B cell (primary cell): ENCODE measurements at regions not wholly inside any gene's neighbourhood (a gene's known extent, or its start where the extent isn't known, plus 50 kb on each side); places are given as distances from the start of the nearest gene placed in this dataset.

Experiments
- ATAC-seq: fragments of 200-7000 bp; cut with Tn5 transposase; one replicate; pipeline ENCODE4 v1.10.0; 2021; ENCODE audit warnings: low read depth, mild to moderate bottlenecking, moderate number of reproducible peaks, moderate library complexity
- CTCF ChIA-PET: fragments of 350-600 bp; sonication (Branson Sonifier 250); formaldehyde crosslinking; loops from one replicate; lab custom pipeline; 2021; ENCODE audit warnings: antibody characterized with exemption, inconsistent platforms; lab: Charles Lee
- POLR2A ChIA-PET: fragments of 350-600 bp; sonication (Branson Sonifier 250); formaldehyde crosslinking; loops from one replicate; lab custom pipeline; 2021; ENCODE audit warnings: antibody characterized with exemption; lab: Charles Lee
- DNase-seq: peaks from one replicate; pipeline ENCODE4 v3.0.0; 2013
- H2AFZ ChIP-seq: 2 replicates; pipeline ENCODE4 v1.6.1; 2012; ENCODE audit warnings: mild to moderate bottlenecking, low read depth, low read length; ENCODE audit not compliant: insufficient read depth, poor library complexity, severe bottlenecking
- H3K27ac ChIP-seq, 2 donors: 1 replicate in 1 of 2; 2 replicates in 1 of 2; pipeline ENCODE4 v1.5.1; 2012 to 2013; ENCODE audit warnings: low read length in 2 of 2, mild to moderate bottlenecking in 2 of 2, moderate library complexity in 1 of 2
- H3K27me3 ChIP-seq, 4 experiments: fragments of 200-600 bp in 1 of 4; sonication (generic) in 1 of 4; replicated peaks in 1 of 4; 1 replicate in 2 of 4; 2 replicates in 2 of 4; pipeline versions ENCODE4 v1.6.1 to v1.7.0; 2013 to 2016; ENCODE audit warnings: low read length in 3 of 4, mild to moderate bottlenecking in 2 of 4, mixed read lengths in 1 of 4, moderate library complexity in 1 of 4; ENCODE audit not compliant: insufficient read depth in 4 of 4, control insufficient read depth in 3 of 4; ENCODE audit errors: control extremely low read depth in 1 of 4
- H3K36me3 ChIP-seq, 2 experiments: replicated peaks in 1 of 2; 1 replicate in 1 of 2; 2 replicates in 1 of 2; pipeline versions ENCODE4 v1.6.1 to v1.7.1; 2013; ENCODE audit warnings: low read length in 1 of 2; ENCODE audit not compliant: insufficient read depth in 2 of 2, control insufficient read depth in 1 of 2; ENCODE audit errors: control extremely low read depth in 1 of 2, extremely low read depth in 1 of 2
- H3K4me1 ChIP-seq, 2 donors: fragments of 200-600 bp in 1 of 2; sonication (generic) in 1 of 2; 1 replicate in 1 of 2; 2 replicates in 1 of 2; pipeline versions ENCODE4 v1.5.1 to v1.6.1; 2013 to 2017; ENCODE audit warnings: low read length in 2 of 2; ENCODE audit not compliant: control insufficient read depth in 2 of 2, insufficient read depth in 2 of 2
- H3K4me2 ChIP-seq: replicated peaks from 2 replicates; pipeline ENCODE3; 2012; ENCODE audit warnings: mild to moderate bottlenecking, low read depth, low read length; ENCODE audit not compliant: poor library complexity, severe bottlenecking
- H3K4me3 ChIP-seq, 5 experiments: fragments of 200-600 bp in 1 of 5; sonication (generic) in 1 of 5; 1 replicate in 3 of 5; 2 replicates in 2 of 5; pipeline versions ENCODE4 v1.5.1 to v1.7.0; 2011 to 2016; ENCODE audit warnings: low read length in 4 of 5, mild to moderate bottlenecking in 4 of 5, low read depth in 2 of 5, control low read depth in 1 of 5, moderate library complexity in 1 of 5; ENCODE audit not compliant: insufficient read depth in 1 of 5; ENCODE audit errors: control extremely low read depth in 1 of 5, extremely low read depth in 1 of 5
- H3K79me2 ChIP-seq: fragments of 200-600 bp; sonication (generic); one replicate; pipeline ENCODE4 v1.6.0; 2016; ENCODE audit warnings: low read length; ENCODE audit not compliant: control insufficient read depth, insufficient read depth
- H3K9ac ChIP-seq: fragments of 200-600 bp; sonication (generic); 2 replicates; pipeline ENCODE4 v1.6.1; 2017; ENCODE audit warnings: mild to moderate bottlenecking, low read length, moderate library complexity
- H3K9me3 ChIP-seq, 3 donors: one replicate each; pipeline versions ENCODE4 v1.6.1 to v1.7.1; 2013; ENCODE audit warnings: low read length in 2 of 3; ENCODE audit not compliant: control insufficient read depth in 2 of 3, insufficient read depth in 1 of 3; ENCODE audit errors: control extremely low read depth in 1 of 3
- H4K20me1 ChIP-seq: 2 replicates; pipeline ENCODE4 v1.6.0; 2012; ENCODE audit warnings: mild to moderate bottlenecking, low read length; ENCODE audit not compliant: insufficient read depth, control insufficient read depth, poor library complexity, severe bottlenecking
- H3K27ac Mint-ChIP-seq: one replicate; pipeline ENCODE4 v1.8.0; 2021; ENCODE audit warnings: mixed read lengths
- H3K27me3 Mint-ChIP-seq: one replicate; pipeline ENCODE4 v1.8.0; 2021; ENCODE audit warnings: mixed read lengths
- H3K4me1 Mint-ChIP-seq: one replicate; pipeline ENCODE4 v1.8.0; 2021; ENCODE audit warnings: mixed read lengths
- H3K4me3 Mint-ChIP-seq: one replicate; pipeline ENCODE4 v1.8.0; 2021; ENCODE audit warnings: mixed read lengths
- H3K9me3 Mint-ChIP-seq: one replicate; pipeline ENCODE4 v1.8.0; 2022; ENCODE audit warnings: mixed read lengths; ENCODE audit not compliant: insufficient read depth
- CTCF ChIP-seq: fragments of 200-600 bp; IDR thresholded peaks from one replicate; pipeline ENCODE4 v1.8.0; 2022; ENCODE audit warnings: antibody characterized with exemption, mild to moderate bottlenecking
- EZH2 ChIP-seq: IDR thresholded peaks from 2 replicates; pipeline ENCODE4 v1.6.1; 2012; ENCODE audit warnings: borderline replicate concordance, low read depth, mild to moderate bottlenecking, moderate library complexity, low read length; ENCODE audit not compliant: insufficient read depth, poor library complexity, severe bottlenecking
- WGBS: methylation state at CpG from one replicate; pipeline ENCODE4 v1.1.5; 2013; ENCODE audit warnings: missing lambda C conversion rate; ENCODE audit not compliant: insufficient coverage; 5-methylcytosine and 5-hydroxymethylcytosine counted together
- intact Hi-C: fragments of 100-400 bp; cut with micrococcal nuclease; formaldehyde crosslinking; loops from one replicate; pipeline ENCODE4 v1.10.0; 2022

- ChIA-PET POLR2A (no interaction called here), CTCF (no interaction called here)
- Histone ChIP-seq H3K9me3 (peaks cover 0 to 4% (median 0%) of the 10 kb centered on the region in 3 donors), H3K27me3 (no peaks in the 10 kb centered on the region), H3K4me3 (no peak overlapping the region), H3K79me2 (no peaks in the 10 kb centered on the region), H3K36me3 (no peaks in the 10 kb centered on the region), H3K27ac (no peak overlapping the region), H4K20me1 (no peaks in the 10 kb centered on the region), H2AFZ (no peak overlapping the region), H3K9ac (no peak overlapping the region), H3K4me1 (no peaks in the 10 kb centered on the region), H3K4me2 (no peak overlapping the region)
- H3K9me3 Mint-ChIP-seq = no peaks in the 10 kb centered on the region
- TF ChIP-seq EZH2 = no peak
- TF ChIP-seq CTCF = no peak
- no peak overlapping the region for H3K4me3 Mint-ChIP-seq
- intact Hi-C loops = no loop called here
- DNase-seq (no peak), ATAC-seq (no peak)
- H3K27ac Mint-ChIP-seq = no peak overlapping the region
- H3K4me1 Mint-ChIP-seq = peaks cover 3% of the 10 kb centered on the region
- no peaks in the 10 kb centered on the region for H3K27me3 Mint-ChIP-seq
- WGBS = no CpG with 5 or more reads among the region's 1 CpG
These were observed 111.9 kb downstream of the MTRR start for GRCh38 chr5:7980881-7981280.

GRCh38 chr5:7983433-7983832 lies 114.5 kb downstream of the MTRR start:
- Mint-ChIP-seq H3K27ac (no peak overlapping the region), H3K4me3 (no peak overlapping the region), H3K9me3 (no peaks in the 10 kb centered on the region), H3K4me1 (peaks cover 3% of the 10 kb centered on the region), H3K27me3 (no peaks in the 10 kb centered on the region)
- Histone ChIP-seq H3K4me1 (no peaks in the 10 kb centered on the region), H3K4me3 (no peak overlapping the region), H2AFZ (no peak overlapping the region), H3K9me3 (peaks cover 0 to 4% (median 0%) of the 10 kb centered on the region in 3 donors), H4K20me1 (no peaks in the 10 kb centered on the region), H3K4me2 (no peak overlapping the region), H3K9ac (no peak overlapping the region), H3K27ac (no peak overlapping the region), H3K27me3 (no peaks in the 10 kb centered on the region), H3K79me2 (no peaks in the 10 kb centered on the region), H3K36me3 (no peaks in the 10 kb centered on the region)
- CTCF ChIA-PET = no interaction called here
- 92% methylated on average over 18 of the region's 18 CpGs for WGBS
- DNase-seq = no peak
- TF ChIP-seq EZH2 (no peak), CTCF (no peak)
- ATAC-seq = no peak
- POLR2A ChIA-PET = no interaction called here
- intact Hi-C loops = no loop called here
